T-helper 2 cell treated with Interferon-gamma antibody and Interleukin-4, amounts not matched to agents 5 μg/mL and 100 μg/mL, for 36 hours (primary cell): ENCODE measurements at regions not wholly inside any gene's neighbourhood (a gene's known extent, or its start where the extent isn't known, plus 50 kb on each side); places are given as distances from the start of the nearest gene placed in this dataset.
"Not testable (repeated sequence)": the region's sequence is repeated elsewhere in the genome, so short reads cannot be mapped to it uniquely, and the experiment has no call there.

ENCODE experiments used
- DNase-seq: peaks from one replicate; pipeline ENCODE4 v3.0.0; 2021; ENCODE audit warnings: low spot score
- H3K27ac Mint-ChIP-seq: one replicate; pipeline ENCODE4 v1.8.0; 2021; ENCODE audit warnings: mild to moderate bottlenecking, mixed read lengths
- H3K27me3 Mint-ChIP-seq: one replicate; pipeline ENCODE4 v1.8.0; 2021; ENCODE audit warnings: low read depth, mixed read lengths
- H3K36me3 Mint-ChIP-seq: one replicate; pipeline ENCODE4 v1.8.0; 2021; ENCODE audit warnings: low read depth, mixed read lengths
- H3K4me1 Mint-ChIP-seq: one replicate; pipeline ENCODE4 v1.8.0; 2021; ENCODE audit warnings: low read depth, mixed read lengths
- H3K4me3 Mint-ChIP-seq: one replicate; pipeline ENCODE4 v1.8.0; 2022; ENCODE audit warnings: mild to moderate bottlenecking, moderate library complexity, mixed read lengths
- H3K9me3 Mint-ChIP-seq: one replicate; pipeline ENCODE4 v1.8.0; 2021; ENCODE audit warnings: mixed read lengths

DNA sequence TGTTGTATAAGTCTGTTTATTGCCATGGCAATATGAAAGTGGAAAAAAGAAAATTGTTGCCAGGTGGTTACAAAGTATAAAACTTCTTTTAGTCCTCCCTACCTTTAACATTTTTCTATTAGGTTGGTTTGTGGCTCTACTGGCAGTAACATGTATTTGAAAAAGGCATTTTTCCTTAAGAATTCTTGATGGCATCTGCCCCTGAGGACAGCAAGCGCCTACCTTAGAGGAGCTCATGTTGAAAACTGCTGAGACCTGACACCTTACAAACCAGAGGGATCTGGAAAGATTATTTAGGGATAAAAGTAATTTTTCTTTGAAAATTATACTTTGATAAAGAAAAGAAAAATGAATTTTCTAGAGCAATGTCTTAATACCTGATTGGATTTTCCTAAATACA lies 208.1 kb downstream of the CAVIN4 start:
- H3K4me1 Mint-ChIP-seq = no peaks in the 10 kb centered on the region
- DNase-seq = no peak
- H3K36me3 Mint-ChIP-seq = no peaks in the 10 kb centered on the region

DNA sequence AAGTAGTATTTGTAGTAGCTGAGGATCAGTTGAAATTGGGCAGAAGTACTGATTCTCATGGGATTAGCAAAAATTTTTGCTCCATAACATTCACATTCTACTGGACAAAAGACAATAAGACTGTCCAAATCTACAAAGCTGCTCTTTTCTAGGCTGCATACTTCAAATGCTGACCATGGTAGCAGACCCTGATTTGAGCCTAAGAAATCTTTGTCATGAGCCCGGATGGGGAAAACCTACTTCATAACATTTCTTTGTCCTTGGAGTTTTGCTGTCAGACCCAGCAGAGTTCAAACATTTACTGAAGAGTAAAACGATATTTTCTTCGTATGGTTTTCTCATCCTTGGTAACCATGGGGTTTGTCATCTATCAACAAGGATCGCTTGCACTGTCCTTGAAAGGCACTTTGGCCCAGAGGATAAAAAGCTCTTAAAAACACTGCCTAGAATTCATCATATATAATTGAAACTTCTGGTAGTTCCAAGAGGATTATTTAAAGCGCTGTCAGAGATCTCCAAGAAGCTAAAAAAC lies 216.9 kb downstream of the CAVIN4 start:
- Mint-ChIP-seq H3K4me3 (no peak overlapping the region), H3K4me1 (no peaks in the 10 kb centered on the region), H3K36me3 (no peaks in the 10 kb centered on the region), H3K27ac (no peak overlapping the region), H3K27me3 (no peaks in the 10 kb centered on the region), H3K9me3 (no peaks in the 10 kb centered on the region)
- DNase-seq = no peak

More for the DNA sequence above, 208.1 kb downstream of the CAVIN4 start:
- H3K4me3 Mint-ChIP-seq = no peak overlapping the region
- H3K27ac Mint-ChIP-seq = no peak overlapping the region
- no peaks in the 10 kb centered on the region for H3K27me3 Mint-ChIP-seq
- no peaks in the 10 kb centered on the region for H3K9me3 Mint-ChIP-seq

DNA sequence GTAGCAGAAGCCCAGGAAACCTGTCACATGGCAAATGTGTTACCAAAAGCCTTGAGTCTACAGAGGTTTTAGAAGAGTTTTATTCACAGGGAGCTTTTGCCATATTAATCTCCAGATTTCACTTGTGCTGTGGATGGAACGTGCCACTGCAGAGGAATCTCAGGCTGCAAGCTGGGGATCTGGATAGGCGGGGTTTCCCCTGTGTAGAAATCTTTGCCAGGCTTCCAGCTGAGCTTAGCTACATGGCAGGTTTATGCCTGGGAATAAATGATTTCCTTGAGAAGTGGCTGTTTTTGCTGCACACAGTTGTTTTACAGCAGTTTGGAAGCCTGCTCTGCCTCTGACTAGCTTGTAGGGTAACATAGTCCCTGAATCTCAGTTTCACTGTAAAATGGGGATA lies 224.6 kb upstream of the PLPPR1 start:
- H3K4me3 Mint-ChIP-seq = no peak overlapping the region
- no peaks in the 10 kb centered on the region for H3K4me1 Mint-ChIP-seq
- H3K36me3 Mint-ChIP-seq = no peaks in the 10 kb centered on the region
- H3K9me3 Mint-ChIP-seq = no peaks in the 10 kb centered on the region
- H3K27me3 Mint-ChIP-seq = no peaks in the 10 kb centered on the region
- H3K27ac Mint-ChIP-seq = no peak overlapping the region
- DNase-seq = no peak

DNA sequence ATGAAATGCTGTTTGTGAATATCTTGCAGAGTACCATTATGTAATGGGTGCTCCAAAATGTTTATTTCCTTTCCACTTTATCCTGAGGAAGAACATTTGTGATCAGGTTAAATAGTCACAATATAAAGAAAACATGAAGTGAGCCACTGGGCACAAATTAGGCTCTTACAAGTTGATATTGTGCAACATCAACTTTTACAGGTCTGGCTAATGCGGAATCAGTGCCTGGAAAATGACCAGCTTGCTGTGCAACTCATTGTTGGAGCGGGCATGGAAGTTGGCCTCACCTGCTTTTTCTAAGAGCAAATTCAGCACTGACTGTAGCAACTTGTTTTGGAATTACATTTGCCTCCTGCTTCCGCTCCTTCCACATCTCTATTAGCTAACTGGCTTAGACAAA lies 216.9 kb upstream of the PLPPR1 start:
- no peak overlapping the region for H3K4me3 Mint-ChIP-seq

DNA sequence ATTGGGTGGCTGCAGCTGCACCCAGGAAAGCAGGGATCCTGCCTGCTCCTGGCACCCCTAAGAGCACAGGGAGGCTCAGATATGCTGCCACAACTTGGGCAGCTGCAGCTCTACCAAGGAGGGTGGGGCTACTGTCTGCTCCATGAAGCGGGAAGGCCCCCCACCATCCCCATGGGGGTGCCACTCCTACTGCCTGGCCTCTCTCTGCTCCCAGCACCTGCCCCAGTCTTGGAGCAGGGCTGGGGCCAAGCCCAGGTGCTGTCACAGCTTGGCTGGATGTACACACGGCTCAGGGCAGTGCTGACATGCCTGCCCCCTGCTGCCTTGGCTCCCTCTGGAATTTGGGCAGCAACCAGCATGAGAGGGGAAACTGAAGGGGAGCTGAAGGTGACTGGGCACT lies 214.7 kb upstream of the PLPPR1 start:
- Mint-ChIP-seq H3K27me3 (no peaks in the 10 kb centered on the region), H3K36me3 (no peaks in the 10 kb centered on the region), H3K9me3 (no peaks in the 10 kb centered on the region), H3K27ac (no peak overlapping the region), H3K4me3 (no peak overlapping the region), H3K4me1 (no peaks in the 10 kb centered on the region)
- DNase-seq = no peak

More for the DNA sequence above, 216.9 kb upstream of the PLPPR1 start:
- H3K27ac Mint-ChIP-seq = no peak overlapping the region
- DNase-seq = no peak
- no peaks in the 10 kb centered on the region for H3K4me1 Mint-ChIP-seq
- H3K36me3 Mint-ChIP-seq = no peaks in the 10 kb centered on the region
- no peaks in the 10 kb centered on the region for H3K9me3 Mint-ChIP-seq
- no peaks in the 10 kb centered on the region for H3K27me3 Mint-ChIP-seq

DNA sequence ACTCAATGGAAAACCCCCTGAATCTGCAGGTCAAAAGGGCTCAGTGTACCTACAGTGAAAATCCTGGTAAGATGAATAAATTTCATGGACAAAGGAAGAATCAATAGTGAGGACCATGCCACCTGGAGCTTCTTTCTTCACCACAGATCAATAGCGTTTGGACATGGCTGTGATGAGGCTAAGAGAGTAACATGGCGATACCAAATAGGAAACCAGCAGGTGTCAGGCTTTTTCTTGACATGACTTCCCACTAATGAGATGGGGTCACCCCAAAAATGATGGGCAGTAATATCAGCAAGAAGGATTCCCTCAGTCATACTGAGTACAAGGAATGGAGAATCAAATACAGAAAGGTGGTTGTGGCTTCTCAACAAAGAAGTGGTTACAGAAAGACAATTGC lies 208.5 kb upstream of the PLPPR1 start:
- Mint-ChIP-seq H3K4me1 (no peaks in the 10 kb centered on the region), H3K4me3 (no peak overlapping the region), H3K9me3 (no peaks in the 10 kb centered on the region), H3K27me3 (no peaks in the 10 kb centered on the region), H3K27ac (no peak overlapping the region), H3K36me3 (no peaks in the 10 kb centered on the region)
- DNase-seq = no peak

DNA sequence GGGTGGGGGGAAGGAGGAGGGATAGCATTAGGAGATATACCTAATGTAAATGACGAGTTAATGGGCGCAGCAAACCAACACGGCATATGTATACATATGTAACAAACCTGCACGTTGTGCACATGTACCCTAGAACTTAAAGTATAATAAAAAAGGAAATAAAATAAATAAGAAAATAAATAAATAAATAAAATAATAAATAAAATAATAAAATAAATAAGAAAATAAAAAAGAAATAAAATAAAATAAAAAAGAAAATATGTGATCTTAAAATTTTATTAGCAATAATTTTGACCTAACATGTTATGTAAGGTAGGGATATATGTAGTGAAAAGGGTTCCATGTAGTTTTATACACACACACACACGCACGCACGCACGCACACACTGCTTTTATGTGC lies 195.5 kb upstream of the PLPPR1 start:
- DNase-seq, H3K4me1 Mint-ChIP-seq, H3K27me3 Mint-ChIP-seq, H3K27ac Mint-ChIP-seq, H3K9me3 Mint-ChIP-seq, H3K36me3 Mint-ChIP-seq, H3K4me3 Mint-ChIP-seq: not testable (repeated sequence)

DNA sequence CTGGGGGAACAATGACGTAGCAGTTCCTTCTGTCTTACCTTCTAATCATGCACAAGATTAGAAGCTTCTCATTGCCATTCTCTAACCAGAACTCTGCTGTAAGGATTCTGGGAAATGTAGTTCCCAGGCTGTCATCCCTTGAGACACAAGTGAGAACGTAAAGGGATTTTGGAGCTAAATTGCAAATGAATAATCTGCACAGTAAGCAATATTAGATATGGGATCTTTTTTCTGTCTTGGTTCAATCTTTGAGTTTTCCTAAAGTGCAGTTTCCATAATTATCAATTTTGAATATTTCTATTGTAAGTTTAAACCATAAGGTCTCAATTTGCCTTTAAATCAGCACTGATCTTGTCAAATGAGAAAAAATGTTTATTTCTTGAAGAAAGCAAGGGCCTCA lies 189.7 kb upstream of the PLPPR1 start:
- Mint-ChIP-seq H3K27ac (no peak overlapping the region), H3K36me3 (no peaks in the 10 kb centered on the region), H3K9me3 (no peaks in the 10 kb centered on the region), H3K4me1 (no peaks in the 10 kb centered on the region), H3K4me3 (no peak overlapping the region), H3K27me3 (no peaks in the 10 kb centered on the region)
- DNase-seq = no peak

DNA sequence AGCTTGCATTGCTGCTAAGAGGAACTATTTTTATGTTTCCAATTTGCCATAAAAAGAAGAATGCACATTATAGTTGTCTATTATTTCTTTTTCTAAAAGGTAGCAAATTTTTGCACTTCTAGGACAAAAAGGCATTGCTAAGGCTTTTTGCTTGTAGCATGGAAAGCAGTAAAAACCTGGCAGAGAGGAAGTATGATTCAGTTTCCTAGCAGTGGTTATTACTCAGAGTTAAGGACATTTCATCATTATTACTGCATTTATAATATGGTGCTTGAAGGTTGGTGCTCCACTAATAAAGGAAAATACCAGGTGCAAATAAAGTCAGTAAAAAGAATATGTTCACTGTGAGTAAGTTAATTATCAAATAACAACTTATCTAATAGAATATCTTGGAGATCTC lies 179.8 kb upstream of the PLPPR1 start:
- Mint-ChIP-seq H3K4me1 (no peaks in the 10 kb centered on the region), H3K4me3 (no peak overlapping the region)
- DNase-seq = no peak

DNA sequence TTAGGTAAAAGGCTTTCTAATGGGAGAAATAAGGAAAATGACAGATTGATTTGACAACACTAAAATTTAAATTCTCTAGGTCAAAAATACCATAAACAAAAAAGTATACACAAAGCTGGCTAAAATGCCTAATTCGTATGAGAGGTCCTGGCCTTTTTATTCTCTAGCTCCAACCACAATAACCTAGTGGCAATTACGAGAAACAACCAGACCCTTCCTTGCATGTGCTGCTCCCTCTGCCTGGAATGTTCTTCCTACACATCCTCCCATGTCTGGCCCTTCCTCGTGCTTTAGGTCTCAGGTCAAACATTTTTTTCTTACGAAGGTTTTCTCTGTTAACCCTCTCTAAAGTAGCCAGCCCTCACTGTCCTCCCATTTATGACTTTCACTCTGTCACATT lies 176.4 kb upstream of the PLPPR1 start:
- DNase-seq = no peak
- H3K9me3 Mint-ChIP-seq = no peaks in the 10 kb centered on the region
- H3K4me3 Mint-ChIP-seq = no peak overlapping the region
- H3K36me3 Mint-ChIP-seq = no peaks in the 10 kb centered on the region
- H3K4me1 Mint-ChIP-seq = no peaks in the 10 kb centered on the region
- no peak overlapping the region for H3K27ac Mint-ChIP-seq
- H3K27me3 Mint-ChIP-seq = no peaks in the 10 kb centered on the region

More for the DNA sequence above, 179.8 kb upstream of the PLPPR1 start:
- H3K36me3 Mint-ChIP-seq = no peaks in the 10 kb centered on the region
- H3K27ac Mint-ChIP-seq = no peak overlapping the region
- H3K27me3 Mint-ChIP-seq = no peaks in the 10 kb centered on the region
- H3K9me3 Mint-ChIP-seq = no peaks in the 10 kb centered on the region

DNA sequence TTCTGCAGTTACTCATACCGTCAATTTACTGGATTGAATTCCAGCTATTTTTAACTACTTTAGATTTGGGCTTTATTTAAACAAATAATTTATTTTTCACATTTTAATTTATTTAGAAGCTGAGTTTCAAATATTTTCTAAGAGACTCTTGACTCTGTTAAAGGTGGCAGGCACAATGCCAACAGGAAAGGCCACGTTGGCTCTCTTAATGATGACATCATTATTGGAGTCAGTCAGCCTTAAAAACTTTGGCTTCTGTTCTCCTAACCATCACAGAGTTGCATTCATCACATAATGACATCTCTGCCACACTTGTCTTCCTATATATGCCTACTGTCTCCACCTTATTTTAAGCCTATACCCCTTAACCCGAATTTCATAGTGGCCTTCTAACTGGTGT lies 172.3 kb upstream of the PLPPR1 start:
- Mint-ChIP-seq H3K27me3 (no peaks in the 10 kb centered on the region), H3K36me3 (no peaks in the 10 kb centered on the region), H3K9me3 (no peaks in the 10 kb centered on the region), H3K4me3 (no peak overlapping the region), H3K4me1 (no peaks in the 10 kb centered on the region), H3K27ac (no peak overlapping the region)
- no peak for DNase-seq

DNA sequence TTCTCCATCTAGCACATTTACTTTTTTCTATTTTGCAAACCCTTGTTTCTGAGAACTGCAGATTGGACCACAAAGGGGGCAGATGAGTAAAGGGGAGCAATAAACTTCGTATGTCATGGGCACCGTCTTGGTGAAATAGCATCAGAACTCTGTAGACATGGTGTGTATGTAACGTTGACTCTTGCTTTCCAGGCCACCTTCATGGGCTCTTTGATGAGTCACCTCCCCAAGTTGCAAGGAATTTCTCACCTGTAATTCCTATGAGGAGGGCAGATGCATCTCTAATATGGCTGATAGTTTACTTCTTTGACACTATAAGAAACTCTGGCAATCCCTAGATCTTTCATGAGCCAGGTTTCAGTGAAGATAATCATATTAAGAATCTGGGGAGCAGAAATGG lies 163.4 kb upstream of the PLPPR1 start:
- peaks cover 4% of the 10 kb centered on the region for H3K9me3 Mint-ChIP-seq
- H3K4me3 Mint-ChIP-seq = no peak overlapping the region
- no peak for DNase-seq
- no peaks in the 10 kb centered on the region for H3K4me1 Mint-ChIP-seq
- no peaks in the 10 kb centered on the region for H3K27me3 Mint-ChIP-seq
- H3K27ac Mint-ChIP-seq = no peak overlapping the region
- H3K36me3 Mint-ChIP-seq = no peaks in the 10 kb centered on the region

DNA sequence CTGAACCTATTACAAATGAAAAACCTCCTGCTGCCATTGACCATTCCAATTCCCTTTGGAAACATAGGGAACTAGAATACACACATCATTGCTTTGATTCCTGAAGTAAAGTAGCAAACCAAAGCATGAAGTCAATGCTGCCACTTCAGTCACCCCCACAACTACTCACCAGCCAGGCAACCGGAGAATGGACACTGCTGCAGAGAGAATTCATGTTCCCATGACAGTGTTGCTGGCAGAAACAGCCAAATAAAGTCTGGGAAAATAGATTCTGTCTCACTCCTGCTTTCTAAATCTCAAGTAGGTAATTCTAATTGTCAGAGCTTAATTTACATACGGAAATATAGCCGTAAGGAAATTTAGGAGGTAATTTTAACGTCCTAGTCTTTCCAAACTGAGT lies 162.9 kb upstream of the PLPPR1 start:
- no peak overlapping the region for H3K4me3 Mint-ChIP-seq
- H3K9me3 Mint-ChIP-seq = peaks cover 4% of the 10 kb centered on the region
- DNase-seq = no peak
- no peaks in the 10 kb centered on the region for H3K27me3 Mint-ChIP-seq
- no peak overlapping the region for H3K27ac Mint-ChIP-seq
- no peaks in the 10 kb centered on the region for H3K4me1 Mint-ChIP-seq
- no peaks in the 10 kb centered on the region for H3K36me3 Mint-ChIP-seq

DNA sequence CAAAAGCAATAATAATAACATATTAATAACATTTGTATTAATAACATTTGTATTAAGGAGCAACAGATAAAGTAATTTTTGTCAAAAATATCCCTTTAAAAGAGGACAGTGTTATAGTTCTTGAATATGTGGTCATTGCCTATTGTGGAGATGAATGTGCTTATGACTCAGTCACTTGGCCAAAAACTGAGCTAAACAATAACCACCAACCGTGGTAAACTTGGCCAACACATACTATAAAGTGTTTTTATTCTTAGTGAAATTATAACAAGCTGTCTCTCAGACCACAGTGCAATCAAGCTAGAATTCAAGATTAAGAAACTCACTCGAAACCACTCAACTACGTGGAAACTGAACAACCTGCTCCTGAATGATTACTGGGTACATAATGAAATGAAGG lies 159.2 kb upstream of the PLPPR1 start:
- no peaks in the 10 kb centered on the region for H3K27me3 Mint-ChIP-seq

DNA sequence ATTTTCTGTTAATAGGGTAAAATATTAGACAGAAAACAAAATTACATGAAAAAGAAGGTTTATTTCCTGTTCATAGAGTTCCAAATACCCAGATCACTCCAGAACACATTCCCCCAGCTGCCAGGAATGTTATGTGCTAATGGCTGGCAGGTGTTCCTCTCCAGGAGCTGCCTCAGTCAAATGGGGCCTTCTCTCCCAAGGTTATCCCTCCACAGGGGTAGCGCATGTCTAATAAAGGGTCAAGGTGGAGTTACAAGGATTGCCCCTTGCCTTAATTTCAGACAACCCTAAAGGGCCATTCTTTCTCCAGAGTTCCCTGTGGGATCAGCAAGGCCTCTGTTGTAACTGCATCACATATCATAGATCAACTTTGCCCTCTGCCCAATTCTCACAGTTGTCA lies 148.6 kb upstream of the PLPPR1 start:
- Mint-ChIP-seq H3K27ac (no peak overlapping the region), H3K4me1 (no peaks in the 10 kb centered on the region), H3K4me3 (no peak overlapping the region), H3K36me3 (no peaks in the 10 kb centered on the region), H3K27me3 (no peaks in the 10 kb centered on the region), H3K9me3 (no peaks in the 10 kb centered on the region)
- no peak for DNase-seq

More for the DNA sequence above, 159.2 kb upstream of the PLPPR1 start:
- H3K4me3 Mint-ChIP-seq = no peak overlapping the region
- no peaks in the 10 kb centered on the region for H3K4me1 Mint-ChIP-seq
- no peak overlapping the region for H3K27ac Mint-ChIP-seq
- no peaks in the 10 kb centered on the region for H3K9me3 Mint-ChIP-seq
- no peaks in the 10 kb centered on the region for H3K36me3 Mint-ChIP-seq
- DNase-seq = no peak
